GM12874 (cell line): ENCODE measurements at regions not wholly inside any gene's neighbourhood (a gene's known extent, or its start where the extent isn't known, plus 50 kb on each side); places are given as distances from the start of the nearest gene placed in this dataset.

Experiments
- TF ChIP-seq, protein P1 (sequence below): IDR thresholded peaks from 2 replicates; pipeline ENCODE4 v1.5.1; 2011; ENCODE audit warnings: low read depth, mild to moderate bottlenecking, control low read depth, low read length, moderate library complexity; ENCODE audit not compliant: insufficient read depth

DNA sequence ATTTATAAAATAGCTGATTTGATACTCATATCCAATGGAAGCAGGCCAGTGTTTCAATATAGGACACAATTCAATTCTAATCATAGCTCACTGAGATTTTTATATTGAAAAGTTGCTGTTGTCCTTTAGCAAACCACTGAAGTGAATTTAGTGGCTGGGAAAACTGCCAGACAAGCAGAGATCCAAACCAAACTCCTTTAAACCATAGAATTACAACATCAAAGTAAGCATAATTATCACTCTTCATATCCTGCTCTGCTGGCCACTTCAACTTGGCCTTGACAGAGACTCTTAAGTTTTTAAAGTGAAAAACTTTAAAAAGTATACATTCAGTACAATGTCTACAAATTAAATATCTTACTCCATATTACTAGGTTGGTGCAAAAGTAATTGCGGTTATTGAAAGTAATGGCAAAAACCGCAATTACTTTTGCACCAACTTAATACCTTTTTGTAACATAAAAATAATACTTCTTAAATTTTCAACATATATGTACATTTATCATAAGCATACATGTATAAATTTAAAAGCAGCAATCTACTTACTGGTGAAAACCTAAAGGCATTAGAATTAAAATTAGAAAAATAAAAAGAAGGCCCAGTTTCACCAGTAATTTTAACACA, 433.0 kb downstream of the PCDH10 start:
- TF ChIP-seq, protein P1, sequence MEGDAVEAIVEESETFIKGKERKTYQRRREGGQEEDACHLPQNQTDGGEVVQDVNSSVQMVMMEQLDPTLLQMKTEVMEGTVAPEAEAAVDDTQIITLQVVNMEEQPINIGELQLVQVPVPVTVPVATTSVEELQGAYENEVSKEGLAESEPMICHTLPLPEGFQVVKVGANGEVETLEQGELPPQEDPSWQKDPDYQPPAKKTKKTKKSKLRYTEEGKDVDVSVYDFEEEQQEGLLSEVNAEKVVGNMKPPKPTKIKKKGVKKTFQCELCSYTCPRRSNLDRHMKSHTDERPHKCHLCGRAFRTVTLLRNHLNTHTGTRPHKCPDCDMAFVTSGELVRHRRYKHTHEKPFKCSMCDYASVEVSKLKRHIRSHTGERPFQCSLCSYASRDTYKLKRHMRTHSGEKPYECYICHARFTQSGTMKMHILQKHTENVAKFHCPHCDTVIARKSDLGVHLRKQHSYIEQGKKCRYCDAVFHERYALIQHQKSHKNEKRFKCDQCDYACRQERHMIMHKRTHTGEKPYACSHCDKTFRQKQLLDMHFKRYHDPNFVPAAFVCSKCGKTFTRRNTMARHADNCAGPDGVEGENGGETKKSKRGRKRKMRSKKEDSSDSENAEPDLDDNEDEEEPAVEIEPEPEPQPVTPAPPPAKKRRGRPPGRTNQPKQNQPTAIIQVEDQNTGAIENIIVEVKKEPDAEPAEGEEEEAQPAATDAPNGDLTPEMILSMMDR, result no peak

DNA sequence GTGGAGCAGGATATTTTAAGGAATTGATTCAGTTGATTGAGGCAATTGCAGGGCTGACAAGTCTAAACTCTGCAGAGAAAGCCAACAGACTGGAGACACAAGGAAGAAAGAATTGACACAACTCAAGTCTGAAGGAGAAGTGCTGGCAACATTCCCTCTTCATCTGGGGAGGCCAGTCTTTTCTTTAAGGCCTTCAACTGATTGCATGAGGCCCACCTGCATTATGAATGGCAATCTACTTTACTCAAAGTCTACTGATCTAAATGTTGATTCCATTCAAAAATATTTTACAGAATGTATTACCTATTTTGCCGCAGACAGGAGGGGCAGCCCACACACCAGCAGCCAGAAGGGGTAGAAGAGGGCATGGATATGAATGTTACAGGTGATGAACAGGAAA, 425.2 kb downstream of the PCDH10 start:
- TF ChIP-seq, protein P1, result no peak

DNA sequence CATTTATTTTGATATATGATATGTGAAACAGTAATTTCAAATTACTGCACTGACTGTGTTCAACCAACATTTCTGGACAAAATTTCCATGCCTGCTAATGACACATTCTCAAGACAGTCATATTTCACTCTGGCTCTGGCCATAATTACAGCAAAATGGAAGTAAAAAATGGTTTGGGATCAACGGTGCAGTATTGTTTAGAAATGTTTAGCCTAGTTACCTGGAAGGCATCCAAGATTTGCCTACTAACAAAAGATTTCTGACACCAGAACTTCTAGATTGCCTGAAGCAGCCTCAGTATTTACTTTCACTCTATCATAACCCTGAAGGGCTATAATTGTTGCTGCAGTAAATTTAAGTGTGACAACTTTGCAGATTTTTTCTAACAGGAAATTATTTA, 416.3 kb downstream of the PCDH10 start:
- TF ChIP-seq, protein P1, result no peak

DNA sequence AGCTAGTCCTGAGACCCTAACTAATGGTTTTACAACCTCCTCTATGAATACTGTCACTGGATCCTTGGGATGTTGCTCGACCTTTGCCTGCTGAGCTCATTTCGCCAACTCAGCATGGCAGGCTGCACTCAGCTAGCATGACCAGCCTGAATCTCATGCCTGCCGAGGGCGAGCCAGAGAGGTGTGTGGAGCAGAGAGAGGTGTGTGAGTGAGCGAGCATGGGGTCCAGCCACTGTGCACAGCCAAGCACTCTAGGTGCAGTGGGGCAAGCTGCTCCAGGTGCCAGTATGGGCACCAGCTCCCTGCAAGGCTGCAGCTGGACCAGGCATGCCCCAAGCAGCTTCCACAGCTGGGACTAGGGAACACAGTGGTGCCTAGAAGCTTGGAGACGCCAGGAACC, 410.9 kb downstream of the PCDH10 start:
- TF ChIP-seq, protein P1, result no peak

DNA sequence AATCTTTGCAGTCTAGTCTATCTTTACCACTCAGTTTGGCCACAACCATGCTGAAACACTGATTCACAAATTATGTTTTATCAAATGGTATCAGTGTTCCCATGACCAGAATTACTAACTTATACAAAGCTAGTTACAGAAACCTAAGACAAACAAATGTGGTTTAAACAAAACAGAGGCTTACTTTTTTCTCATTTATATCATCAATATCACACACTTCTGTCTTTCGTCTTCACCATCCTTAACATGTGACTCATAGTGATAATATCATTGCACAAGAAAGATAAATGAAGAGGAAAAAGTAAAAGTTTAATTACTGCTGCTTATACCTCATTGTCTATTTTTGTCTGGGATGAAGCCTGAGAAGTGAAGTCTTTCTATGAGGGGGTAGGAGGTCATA, 406.6 kb downstream of the PCDH10 start:
- TF ChIP-seq, protein P1, result no peak

DNA sequence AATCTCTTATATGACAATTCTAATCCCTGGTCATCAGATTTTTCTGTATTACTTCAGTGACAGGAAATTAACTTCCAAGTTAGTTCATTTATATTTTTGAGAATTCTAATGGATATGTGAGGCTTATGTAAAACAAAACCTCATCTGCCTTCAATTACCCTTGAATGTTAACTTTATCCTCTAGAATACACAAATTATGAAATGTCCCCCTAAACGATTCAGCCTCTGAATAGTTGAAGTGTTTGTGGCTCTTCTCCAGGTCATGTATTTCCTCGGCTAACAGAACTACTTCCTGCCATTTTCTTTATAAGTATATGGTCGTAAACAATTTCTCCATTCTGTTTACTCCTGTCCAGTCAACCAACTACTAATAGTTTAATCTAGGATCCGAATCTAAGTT, 401.3 kb downstream of the PCDH10 start:
- TF ChIP-seq, protein P1, result no peak

DNA sequence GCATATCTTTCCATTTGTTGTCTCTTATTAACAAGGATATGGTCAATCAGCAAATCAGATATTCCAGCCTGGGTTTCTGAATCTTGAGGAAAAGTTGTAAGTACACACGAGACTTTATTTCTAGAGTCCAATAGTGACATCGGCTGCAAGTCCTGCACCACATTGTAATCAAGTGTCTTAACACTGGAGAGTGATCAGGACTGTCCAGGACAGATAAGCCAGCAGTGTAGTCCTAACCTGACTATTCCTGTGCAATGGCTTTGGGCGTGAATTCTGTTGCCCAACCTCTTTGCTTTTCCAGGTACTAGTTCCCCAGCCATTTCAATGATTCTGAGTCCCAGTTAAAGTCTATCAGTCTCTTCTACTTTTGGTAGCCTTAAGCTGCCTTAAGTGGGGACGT, 395.0 kb downstream of the PCDH10 start:
- TF ChIP-seq, protein P1, result no peak
